HepG2 (cell line): ENCODE measurements at regions not wholly inside any gene's neighbourhood (a gene's known extent, or its start where the extent isn't known, plus 50 kb on each side); places are given as distances from the start of the nearest gene placed in this dataset.

Source experiments
- GATA4 ChIP-seq: sonication (generic); IDR thresholded peaks from 2 replicates; pipeline ENCODE4 v1.6.1; 2016; ENCODE audit warnings: antibody characterized with exemption, low read depth, borderline replicate concordance
- HOXA9 ChIP-seq: sonication (generic); formaldehyde crosslinking; IDR thresholded peaks from 2 replicates; pipeline ENCODE4 v1.8.1; 2022; ENCODE audit warnings: missing genetic modification reagents, mild to moderate bottlenecking, moderate library complexity, borderline replicate concordance
- NCOA5 ChIP-seq: sonication (generic); formaldehyde crosslinking; IDR thresholded peaks from 2 replicates; pipeline ENCODE4 v1.4.0; 2020; ENCODE audit warnings: missing genetic modification reagents
- TAF1 ChIP-seq: sonication (generic); formaldehyde crosslinking; IDR thresholded peaks from 2 replicates; pipeline ENCODE4 v1.4.0; 2020; ENCODE audit warnings: missing genetic modification reagents
- TBP ChIP-seq: sonication (generic); formaldehyde crosslinking; IDR thresholded peaks from 2 replicates; pipeline ENCODE4 v1.5.0; 2020; ENCODE audit warnings: missing genetic modification reagents
- TBX3 ChIP-seq: fragments of 450-650 bp; IDR thresholded peaks from 2 replicates; pipeline ENCODE4 v1.6.1; 2017; ENCODE audit warnings: antibody characterized with exemption, mild to moderate bottlenecking, inconsistent platforms, borderline replicate concordance
- UBTF ChIP-seq: sonication (generic); formaldehyde crosslinking; IDR thresholded peaks from 2 replicates; pipeline ENCODE4 v1.4.0; 2020; ENCODE audit warnings: mild to moderate bottlenecking, missing genetic modification reagents
- ZBTB40 ChIP-seq, 2 experiments: fragments of 450-650 bp in 1 of 2; sonication (generic) in 1 of 2; formaldehyde crosslinking in 1 of 2; IDR thresholded peaks; 2 replicates each; pipeline versions ENCODE4 v1.6.1 to v1.8.0; 2016 to 2022; ENCODE audit warnings: antibody characterized with exemption in 1 of 2, mild to moderate bottlenecking in 1 of 2, missing genetic modification reagents in 1 of 2
- ZC3H13 ChIP-seq: sonication (generic); formaldehyde crosslinking; IDR thresholded peaks from 2 replicates; pipeline ENCODE4 v1.8.1; 2023; ENCODE audit warnings: mild to moderate bottlenecking, missing genetic modification reagents, moderate library complexity
- ZNF138 ChIP-seq: sonication (generic); formaldehyde crosslinking; IDR thresholded peaks from 2 replicates; pipeline ENCODE4 v1.5.0; 2020; ENCODE audit warnings: mild to moderate bottlenecking, low read depth, missing genetic modification reagents
- ZNF704 ChIP-seq: sonication (generic); formaldehyde crosslinking; IDR thresholded peaks from 2 replicates; pipeline ENCODE4 v1.8.1; 2023; ENCODE audit warnings: mild to moderate bottlenecking, inconsistent platforms, moderate library complexity, missing genetic modification reagents, borderline replicate concordance
- ZSCAN5A ChIP-seq: sonication (generic); formaldehyde crosslinking; IDR thresholded peaks from 2 replicates; pipeline ENCODE4 v1.8.0; 2022; ENCODE audit warnings: mild to moderate bottlenecking, missing genetic modification reagents, borderline replicate concordance

GRCh38 chr17:81345228-81346089 is 49.8 kb upstream of the BAHCC1 start (continued):
- no peak for TF ChIP-seq ZBTB40 (IDR thresholded peaks at IDR 0.05)
- peak; percentile 55; the same call in 1 of the 2 replicates for TF ChIP-seq ZBTB40 (CRISPR knock-in tag; IDR thresholded peaks at IDR 0.05)
- no peak for TF ChIP-seq ZNF704 (CRISPR knock-in tag)
- TF ChIP-seq NCOA5 (CRISPR knock-in tag) = no peak
- peak; percentile 88; the same call in 1 of the 2 replicates for TF ChIP-seq UBTF (CRISPR knock-in tag)
- no peak for TF ChIP-seq TBX3
- 0 out of 2 replicates have a peak, but pooled peaks have one; percentile 38 for TF ChIP-seq ZC3H13 (CRISPR knock-in tag)
- no peak for TF ChIP-seq GATA4
- TF ChIP-seq TAF1 = peak; percentile 58
- no peak for TF ChIP-seq TBP (CRISPR knock-in tag)
- TF ChIP-seq HOXA9 = peak; percentile 50; the same call in 1 of the 2 replicates
- 0 out of 2 replicates have a peak, but pooled peaks have one; percentile 65 for TF ChIP-seq ZSCAN5A (CRISPR knock-in tag)
- peak; percentile 68; the same call in 1 of the 2 replicates for TF ChIP-seq ZNF138 (CRISPR knock-in tag)
